DMS153 treated with DMSO at 0.1 percent for 48 hours (cell line): ENCODE measurements at regions not wholly inside any gene's neighbourhood (a gene's known extent, or its start where the extent isn't known, plus 50 kb on each side); places are given as distances from the start of the nearest gene placed in this dataset.
"Not testable (repeated sequence)": the region's sequence is repeated elsewhere in the genome, so short reads cannot be mapped to it uniquely, and the experiment has no call there.

Source experiments
- DNase-seq: peaks from one replicate; lab custom pipeline; 2025; ENCODE audit not compliant: unreplicated experiment; lab: John Stamatoyannopoulos, UW

DNA sequence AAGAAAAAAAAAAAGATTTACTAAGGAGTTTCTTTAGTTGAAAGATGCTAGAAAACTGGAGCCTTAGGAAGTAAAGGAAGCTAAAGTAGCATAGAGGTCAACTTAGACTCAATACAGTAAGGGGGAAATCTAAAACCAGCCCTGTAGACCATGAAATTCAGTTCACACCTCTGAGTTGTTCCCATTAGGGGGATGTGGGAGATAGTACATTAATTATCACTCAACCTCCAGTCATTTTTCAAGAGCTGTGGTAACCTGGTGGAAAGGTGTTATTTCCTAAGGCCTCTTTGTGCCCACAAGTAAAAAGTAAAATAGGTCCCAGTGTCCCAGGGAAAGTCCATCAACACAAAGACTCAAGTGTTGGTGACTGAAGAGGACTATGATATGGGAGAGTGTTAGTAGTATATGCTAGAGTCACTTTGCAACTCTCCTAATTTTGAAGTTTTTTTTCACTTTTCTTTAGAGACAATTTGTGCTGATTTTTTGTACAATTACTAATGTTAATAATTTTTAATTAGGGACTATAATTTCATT is 1274.4 kb upstream of the EPHA6 start:
- DNase-seq = no peak

DNA sequence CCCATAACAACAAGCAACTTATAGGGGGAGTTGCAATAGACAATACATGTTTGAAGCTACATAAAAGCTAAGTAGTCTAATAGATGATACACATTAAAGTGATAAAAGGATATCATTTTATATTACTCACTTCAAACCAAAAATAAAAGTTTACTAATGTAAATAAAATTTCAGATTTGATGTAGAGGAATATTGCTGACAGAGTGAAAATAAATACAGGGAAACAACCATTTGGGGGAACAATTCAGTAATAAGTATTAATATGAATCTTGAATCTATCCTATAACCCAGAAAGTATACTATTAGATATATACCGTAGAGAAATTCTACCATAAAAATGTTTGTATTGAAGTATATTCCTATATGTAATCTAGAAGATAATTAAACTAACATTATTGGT is 1248.9 kb upstream of the EPHA6 start:
- DNase-seq = no peak

DNA sequence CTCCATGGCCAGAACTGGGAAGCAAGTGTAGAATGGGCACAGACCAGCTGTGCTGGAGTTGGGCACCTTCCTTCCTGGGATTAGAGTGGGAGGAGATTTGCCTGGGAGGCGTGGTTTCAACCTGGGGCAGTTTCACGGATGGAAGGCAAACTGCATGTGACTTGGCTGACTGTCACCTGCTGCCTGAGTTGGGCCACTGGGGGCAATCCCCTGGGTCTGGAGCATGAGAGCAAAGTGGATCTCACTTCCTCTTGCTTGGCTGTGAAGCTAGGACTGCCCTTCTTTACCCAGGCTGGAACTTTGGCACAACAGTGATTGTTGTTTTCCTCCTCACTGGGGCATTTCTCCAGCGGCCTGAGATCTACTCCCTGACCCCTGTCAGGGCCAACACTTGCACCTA is 1247.0 kb upstream of the EPHA6 start:
- DNase-seq = no peak

DNA sequence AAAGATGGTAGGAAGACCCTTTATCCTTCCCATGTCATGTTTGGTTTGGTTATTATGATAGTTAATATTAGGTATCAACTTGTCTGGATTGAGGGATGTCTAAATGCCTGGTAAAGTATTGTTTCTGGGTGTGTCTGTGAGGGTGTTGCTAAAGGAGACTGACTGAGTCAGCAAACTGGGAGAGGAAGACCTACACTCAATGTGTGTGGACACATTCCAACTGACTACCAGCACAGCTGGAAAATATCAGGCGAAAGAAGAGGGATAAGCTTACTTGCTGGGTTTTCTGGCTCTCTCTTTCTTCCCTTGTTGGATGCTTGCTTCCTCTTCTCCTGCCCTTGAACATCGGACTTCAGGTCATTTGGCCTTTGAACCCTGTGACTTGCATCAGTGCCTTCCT is 1227.6 kb upstream of the EPHA6 start:
- no peak for DNase-seq

DNA sequence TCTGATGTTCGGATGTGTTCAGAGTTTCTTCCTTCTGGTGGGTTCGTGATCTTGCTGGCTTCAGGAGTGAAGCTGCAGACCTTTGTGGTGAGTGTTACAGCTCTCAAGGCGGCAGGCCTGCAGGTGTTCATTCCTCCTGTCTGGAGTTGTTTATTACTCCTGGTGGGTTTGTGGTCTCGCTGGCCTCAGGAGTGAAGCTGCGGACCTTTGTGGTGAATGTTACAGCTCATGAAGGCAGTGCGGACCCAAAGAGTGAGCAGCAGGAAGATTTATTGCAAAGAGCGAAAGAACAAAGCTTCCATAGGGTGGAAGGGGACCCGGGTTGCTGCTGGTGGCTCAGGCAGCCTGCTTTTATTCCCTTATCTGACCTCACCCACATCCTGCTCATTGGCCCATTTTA is 1226.8 kb upstream of the EPHA6 start:
- DNase-seq = not testable (repeated sequence)

DNA sequence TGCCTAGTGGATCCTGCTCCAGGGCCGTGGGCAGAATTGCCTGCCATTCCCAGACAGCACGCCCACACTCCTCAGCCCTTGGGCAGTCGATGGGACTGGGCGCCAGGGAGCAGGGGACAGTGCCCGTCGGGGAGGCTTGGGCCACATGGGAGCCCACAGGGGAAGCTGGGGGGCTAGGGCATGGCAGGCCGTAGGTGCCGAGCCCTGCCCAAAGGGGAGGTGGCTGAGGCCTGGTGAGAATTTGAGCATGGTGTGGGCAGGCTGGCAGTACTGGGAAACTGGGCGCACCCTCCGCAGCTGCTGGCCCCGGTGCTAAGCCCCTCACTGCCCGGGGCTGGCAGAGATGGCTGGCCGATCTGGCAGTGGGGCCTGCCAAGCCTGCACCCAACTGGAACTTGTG is 1225.9 kb upstream of the EPHA6 start:
- no peak for DNase-seq

DNA sequence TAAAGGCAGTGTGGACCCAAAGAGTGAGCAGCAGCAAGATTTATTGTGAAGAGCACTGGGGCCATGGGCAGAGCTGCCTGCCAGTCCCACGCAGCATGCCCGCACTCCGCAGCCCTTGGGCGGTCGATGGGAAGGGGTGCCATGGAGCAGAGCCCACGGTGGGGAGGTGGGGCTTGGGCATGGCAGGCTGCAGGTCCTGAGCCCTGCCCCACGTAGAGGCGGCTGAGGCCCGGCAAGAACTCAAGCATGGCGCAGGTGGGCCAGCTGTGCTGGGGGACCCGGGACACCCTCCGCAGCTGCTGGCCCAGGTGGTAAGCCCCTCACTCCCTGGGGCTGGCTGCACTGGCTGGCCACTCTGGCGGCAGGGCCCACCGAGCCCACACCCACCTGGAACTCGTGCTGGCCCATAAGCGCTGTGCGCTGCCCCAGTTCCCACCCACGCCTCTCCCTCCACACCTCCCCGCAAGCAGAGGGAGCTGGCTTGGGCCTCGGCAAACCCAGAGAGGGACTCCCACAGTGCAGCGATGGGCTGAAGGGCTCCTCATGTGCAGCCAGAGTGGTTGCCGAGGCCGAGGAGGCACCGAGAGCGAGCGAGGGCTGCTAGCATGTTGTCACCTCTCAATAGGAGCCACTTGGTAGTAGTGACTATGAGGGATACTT is 1218.8 kb upstream of the EPHA6 start:
- DNase-seq = no peak

DNA sequence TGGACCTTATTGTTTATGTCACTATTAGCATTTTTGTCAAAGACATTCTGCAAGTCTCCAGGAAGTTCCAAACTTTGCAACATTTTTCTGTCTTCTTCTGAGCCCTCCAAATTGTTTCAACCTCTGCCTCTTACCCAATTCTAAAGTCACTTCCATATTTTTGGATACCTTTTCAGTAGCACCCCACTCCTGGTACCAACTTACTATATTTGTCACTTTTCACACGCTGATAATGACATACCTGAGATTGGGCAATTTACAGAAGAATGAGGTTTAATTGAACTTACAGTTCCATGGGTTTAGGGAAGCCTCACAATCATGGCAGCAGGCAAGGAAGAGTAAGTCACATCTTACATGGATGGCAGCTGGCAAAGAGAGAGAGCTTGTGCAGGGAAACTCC is 1206.5 kb upstream of the EPHA6 start:
- no peak for DNase-seq

DNA sequence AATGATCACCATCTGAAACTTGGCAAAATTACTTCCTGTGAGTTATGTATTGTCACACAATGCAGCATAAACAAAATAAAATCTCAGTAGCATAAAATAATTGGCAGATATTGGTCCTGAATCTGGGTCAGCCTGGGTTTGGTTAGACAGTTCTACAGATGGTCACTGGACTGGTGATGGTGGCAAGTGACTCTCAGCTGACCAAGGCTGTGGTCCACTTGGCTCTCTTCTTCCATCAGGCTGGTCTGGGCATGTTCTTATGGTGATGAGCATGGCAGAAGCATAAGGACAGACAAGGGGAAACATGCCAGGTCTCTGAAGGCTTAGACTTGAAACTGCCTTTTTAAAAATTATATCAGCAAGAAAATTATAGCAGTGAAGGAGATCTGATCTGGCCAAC is 1205.0 kb upstream of the EPHA6 start:
- no peak for DNase-seq

DNA sequence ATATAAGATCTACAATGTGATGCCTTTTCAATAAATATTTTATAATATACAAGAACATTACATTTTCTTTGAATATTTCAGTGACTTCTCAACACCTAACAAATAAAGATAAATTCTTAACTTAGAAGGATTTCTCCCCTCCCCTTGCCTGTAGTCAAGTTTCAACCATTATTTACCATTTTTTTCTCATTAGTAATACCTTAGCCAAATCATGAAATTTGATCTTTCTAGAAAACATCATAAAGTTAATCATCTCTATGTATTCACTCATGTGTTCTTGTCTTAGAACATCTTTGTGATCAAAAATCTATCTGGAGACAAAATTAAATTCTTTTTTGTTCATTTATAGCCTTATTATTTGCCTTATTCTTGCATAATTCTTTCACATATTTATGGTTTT is 1201.8 kb upstream of the EPHA6 start:
- no peak for DNase-seq

DNA sequence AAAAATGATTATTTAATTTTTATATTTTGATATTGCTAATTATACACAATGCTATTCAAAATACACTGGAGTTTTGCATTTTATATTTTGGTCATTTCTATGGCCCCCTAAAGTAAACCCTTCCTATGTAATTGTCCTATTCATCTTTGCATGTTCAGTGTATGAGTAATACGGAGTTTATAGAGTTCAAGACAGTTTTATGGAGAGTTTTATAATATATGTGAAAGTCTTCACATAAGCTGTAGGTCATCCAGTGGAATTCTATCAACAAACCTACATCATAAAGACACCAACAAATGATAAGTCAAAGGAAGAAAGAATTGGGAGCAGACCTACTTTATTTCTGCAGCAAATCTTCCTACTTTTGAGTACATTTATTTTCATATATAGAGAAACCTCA is 1200.4 kb upstream of the EPHA6 start:
- no peak for DNase-seq

DNA sequence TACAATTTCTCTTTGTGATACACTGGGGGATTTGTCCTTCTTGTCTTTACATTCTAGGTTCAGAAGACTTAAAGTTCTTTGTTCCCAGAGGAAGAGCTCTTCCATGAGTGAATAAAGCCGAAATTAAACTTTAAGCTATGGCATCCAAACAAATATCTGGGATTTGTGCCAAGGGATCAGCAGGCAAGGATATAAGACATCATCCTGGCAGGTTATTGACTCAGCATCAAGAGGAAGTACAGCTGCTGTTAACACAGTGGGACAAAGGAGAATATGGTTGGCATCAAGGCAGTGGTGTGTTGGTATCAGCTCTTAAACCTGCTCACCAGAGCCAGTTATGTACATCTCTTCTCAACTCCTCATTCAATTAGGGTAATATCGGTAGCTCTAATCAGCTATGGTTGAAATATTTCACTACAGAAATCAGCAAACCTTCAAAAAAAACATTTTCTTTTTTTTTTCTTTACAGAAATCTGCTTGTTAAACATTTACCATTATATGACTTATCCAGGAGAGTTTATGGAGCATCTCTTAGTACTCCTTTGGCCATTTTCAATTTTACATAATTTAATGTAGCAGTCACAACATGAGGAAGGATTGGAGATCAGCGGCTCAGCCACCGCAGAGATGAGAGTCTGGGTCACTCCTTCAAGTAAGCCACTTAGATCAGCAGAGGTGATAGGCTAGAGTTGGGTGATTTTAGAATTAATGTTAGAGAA is 1198.6 kb upstream of the EPHA6 start:
- no peak for DNase-seq

DNA sequence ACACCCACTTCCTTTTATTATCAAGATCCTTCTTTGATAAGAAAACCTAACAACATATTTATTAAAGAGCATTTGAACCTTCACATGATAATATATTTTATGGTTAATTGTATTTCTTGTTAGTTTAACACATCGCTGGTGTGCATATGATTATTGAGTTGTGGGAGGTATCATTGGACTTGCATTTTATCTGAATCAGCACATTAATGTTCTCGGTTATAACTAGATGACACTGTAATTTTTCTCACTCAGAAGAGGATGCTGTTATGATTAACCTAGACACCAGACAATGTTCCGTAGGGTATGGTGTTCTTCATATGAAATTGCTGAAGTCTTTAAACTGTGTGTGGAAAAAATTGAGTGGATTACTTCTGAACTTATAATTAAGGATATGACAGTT is 1188.3 kb upstream of the EPHA6 start:
- DNase-seq = no peak

DNA sequence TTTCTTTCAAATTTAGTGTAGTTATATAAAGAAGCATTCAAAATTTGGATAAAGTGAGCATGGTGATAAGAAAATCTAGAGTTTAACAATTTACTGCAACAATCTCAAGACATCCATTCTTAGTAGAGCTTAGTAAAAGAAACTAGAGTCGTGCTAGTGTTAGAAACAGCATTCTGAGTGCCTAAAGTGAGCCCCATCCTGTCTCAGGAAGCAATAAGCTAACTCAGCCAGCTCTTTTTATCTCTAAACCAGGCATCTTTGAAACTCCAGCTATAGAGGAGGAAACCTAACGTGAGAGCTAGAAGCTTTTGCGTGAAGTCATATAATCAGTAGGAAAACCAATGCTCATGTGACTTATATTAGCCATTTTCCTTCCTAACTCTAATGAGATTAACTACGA is 1187.1 kb upstream of the EPHA6 start:
- no peak for DNase-seq

DNA sequence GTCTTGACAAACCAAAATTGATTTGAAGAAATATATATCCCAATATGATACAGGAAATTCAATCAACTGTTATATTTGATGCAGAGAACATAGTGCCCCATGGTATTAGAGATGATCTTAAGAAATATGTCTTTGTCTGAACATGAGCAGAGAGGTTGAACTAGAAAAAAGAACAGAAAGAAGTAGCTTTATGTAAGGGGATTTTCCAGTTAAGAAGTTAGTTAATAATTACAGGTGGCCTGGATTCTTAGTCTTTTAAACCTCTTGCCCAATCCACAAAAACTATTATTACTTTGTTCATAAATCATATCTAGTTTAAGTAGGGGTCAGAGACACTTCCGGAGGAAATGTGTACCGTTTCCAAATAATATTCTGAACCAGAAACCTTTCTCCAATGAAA is 1186.7 kb upstream of the EPHA6 start:
- DNase-seq = no peak

DNA sequence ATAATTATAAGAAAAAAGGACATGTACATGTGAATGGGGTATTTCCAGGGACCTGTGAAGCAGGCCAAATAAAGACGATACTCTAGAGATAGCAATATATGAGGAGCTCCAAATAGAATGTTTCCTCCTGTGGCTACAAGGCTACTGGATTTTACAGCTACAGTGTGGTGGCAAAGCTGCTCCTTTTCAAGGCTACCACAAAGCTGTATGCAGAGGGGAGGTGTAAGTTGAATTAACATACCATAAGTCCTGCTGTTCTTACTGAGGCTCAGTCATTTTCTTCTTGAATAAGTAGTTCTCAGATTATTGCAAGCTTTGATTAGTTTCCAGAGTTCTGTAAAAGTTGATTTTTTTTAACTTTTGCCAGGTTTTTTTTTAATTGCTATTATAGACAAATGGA is 1184.6 kb upstream of the EPHA6 start:
- no peak for DNase-seq

DNA sequence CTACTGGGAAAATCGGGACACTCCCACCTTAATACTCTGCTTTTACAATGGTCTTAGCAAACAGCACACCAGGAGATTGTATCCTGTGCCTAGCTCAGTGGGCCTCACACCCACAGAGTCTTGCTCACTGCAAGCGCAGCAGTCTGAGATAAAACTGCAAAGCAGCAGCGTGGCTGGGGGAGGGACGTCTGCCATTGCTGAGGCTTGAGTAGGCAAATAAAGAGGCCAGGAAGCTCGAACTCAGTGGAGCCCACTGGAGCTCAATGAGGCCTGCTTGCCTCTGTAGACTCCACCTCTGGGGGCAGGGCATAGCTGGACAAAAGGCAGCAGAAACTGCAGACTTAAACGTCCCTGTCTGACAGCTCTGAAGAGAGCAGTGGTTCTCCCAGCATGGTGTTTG is 1169.1 kb upstream of the EPHA6 start:
- DNase-seq = no peak

DNA sequence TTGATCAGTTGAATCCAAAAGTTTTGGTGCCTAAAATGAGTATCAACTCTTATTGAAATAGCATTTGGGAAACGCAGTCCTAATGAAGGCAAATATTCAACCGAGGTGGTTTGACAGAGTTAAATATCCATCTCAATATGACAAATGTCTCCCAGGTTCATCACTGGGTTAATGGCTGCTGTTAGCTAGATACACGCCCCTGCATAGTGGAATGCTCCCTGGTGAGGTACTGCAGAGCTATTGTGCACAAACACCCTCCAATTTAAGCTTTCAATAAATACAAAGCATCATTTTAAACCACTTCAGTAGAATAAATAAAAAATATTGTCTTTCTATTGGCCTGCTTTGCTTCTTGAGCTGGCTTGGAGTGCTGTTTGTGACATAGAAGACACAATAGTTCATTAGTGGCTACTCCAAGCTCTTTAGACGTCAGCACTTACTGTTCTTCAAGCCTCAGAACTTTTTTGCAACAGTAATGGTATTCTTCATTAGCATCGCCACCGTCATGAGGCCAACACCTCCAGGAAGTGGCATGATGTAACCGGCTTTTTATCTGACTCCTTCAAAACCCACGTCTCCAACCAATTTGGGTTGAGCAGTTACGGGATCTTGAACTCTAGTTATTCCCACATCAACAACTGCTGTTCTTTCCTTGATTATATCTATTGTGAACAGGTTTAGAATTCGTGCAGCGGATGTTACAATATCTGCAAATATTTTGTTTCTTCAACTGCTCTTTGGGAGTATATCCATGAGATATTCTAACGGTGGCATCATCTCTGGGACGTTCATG is 1159.6 kb upstream of the EPHA6 start:
- DNase-seq = no peak

DNA sequence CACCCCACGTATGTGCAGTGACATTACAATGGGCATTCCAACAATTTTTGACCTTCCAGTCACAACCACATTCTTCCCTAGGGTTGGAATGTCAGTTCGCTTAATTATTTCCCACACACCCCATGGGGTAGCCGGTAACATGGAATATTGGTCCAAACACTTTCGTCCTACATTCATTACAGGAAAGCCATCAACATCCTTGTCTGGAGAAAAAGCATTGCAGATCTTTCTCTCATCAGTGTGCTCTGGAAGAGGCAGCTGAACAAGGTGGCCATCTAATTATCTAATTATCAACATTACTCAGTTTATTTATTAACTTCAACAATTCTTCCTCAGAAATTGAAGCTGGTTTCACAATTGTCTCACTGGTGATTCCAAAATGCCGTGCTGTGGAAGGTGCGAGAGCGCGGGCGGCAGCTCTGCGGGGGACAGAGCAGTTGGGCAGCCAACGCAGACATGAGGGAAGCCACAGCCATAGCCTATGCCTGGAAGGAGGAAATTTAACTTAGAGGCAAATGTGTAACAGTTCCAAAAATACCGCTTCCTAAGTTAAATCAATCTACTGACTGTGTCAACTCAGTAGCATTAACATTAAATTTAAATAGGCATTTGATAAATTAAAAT is 1158.9 kb upstream of the EPHA6 start:
- no peak for DNase-seq

DNA sequence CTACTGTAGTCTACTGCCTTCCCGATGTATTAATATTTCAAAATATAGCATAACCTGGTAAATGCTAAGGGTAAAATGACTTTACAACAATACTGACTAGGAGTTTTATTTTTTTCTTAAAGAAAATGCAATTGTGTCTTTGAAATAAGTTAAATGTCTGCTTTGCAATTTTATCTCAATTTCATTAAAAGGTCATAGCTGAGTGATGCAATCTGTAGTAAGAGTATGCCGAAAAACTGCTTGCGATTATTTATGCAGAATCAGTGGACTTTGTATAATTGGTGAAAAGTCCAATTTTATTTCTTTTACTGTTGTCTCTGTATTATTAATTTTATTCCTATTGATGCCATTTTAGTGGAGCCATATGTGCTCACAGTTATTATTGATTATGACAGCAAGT is 1143.6 kb upstream of the EPHA6 start:
- DNase-seq = no peak

DNA sequence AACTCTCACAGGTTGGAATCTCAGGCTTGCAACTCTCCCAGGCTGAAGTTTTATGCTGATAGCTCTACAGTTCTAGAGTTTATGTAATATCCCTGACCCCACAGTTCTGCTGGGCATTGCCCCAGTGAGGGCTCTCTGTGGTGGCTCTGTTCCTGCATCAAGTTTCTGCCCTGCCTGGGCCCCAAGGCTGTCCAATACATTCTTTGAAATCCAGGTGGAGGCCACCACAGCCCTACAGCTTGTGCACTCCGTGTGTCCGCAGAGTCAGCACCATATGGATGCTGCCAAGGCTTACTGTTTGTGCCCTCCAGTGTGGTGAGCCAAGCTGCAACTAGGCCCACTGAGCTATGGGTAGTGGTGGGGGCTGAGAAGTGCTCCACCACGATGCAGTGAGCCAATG is 1141.2 kb upstream of the EPHA6 start:
- DNase-seq = no peak
